SK-N-SH (cell line): ENCODE measurements at regions not wholly inside any gene's neighbourhood (a gene's known extent, or its start where the extent isn't known, plus 50 kb on each side); places are given as distances from the start of the nearest gene placed in this dataset.
A peak's percentile ranks its signal among the peaks of the same experiment; 100 is the strongest.

Experiments
- CTCF ChIA-PET: fragments of 300-600, 350-600 bp; formaldehyde crosslinking; extraction: SDS; loops from one replicate; lab custom pipeline; 2021; lab: Yijun Ruan, JAX
- POLR2A ChIA-PET: fragments of 350-600 bp; sonication (Branson Sonifier 250); formaldehyde crosslinking; extraction: SDS; loops from one replicate; lab custom pipeline; 2020; ENCODE audit warnings: antibody characterized with exemption, inconsistent platforms; lab: Yijun Ruan, JAX
- DNase-seq: peaks from one replicate; pipeline ENCODE4 v3.0.0; 2012
- H2AFZ ChIP-seq: fragments of 200-600 bp; sonication (generic); 2 replicates; pipeline ENCODE4 v1.8.1; 2016; ENCODE audit warnings: antibody characterized with exemption, mild to moderate bottlenecking, low read depth
- H3F3A ChIP-seq: fragments of 200-600 bp; sonication (generic); replicated peaks from 2 replicates; pipeline ENCODE3; 2016; ENCODE audit warnings: antibody characterized with exemption, mild to moderate bottlenecking; ENCODE audit not compliant: insufficient read depth
- H3K27ac ChIP-seq, 2 experiments: fragments of 200-500 bp in 1 of 2; fragments of 200-600 bp in 1 of 2; sonication (Bioruptor generic) in 1 of 2; sonication (generic), shearing (Covaris generic) in 1 of 2; 2 replicates each; pipeline versions ENCODE4 v1.5.1 to v1.6.1; 2014 to 2016; ENCODE audit warnings: low read depth in 2 of 2, inconsistent platforms in 1 of 2, low read length in 1 of 2, mild to moderate bottlenecking in 1 of 2, mixed read lengths in 1 of 2
- H3K27me3 ChIP-seq: fragments of 200-600 bp; sonication (generic), shearing (Covaris generic); 2 replicates; pipeline ENCODE4 v1.6.1; 2016; ENCODE audit warnings: mixed run types; ENCODE audit not compliant: insufficient read depth
- H3K36me3 ChIP-seq, 2 experiments: fragments of 200-500 bp in 1 of 2; fragments of 200-600 bp in 1 of 2; sonication (Bioruptor generic) in 1 of 2; sonication (generic) in 1 of 2; replicated peaks in 1 of 2; 2 replicates each; pipeline versions ENCODE3 to v1.5.1; 2014 to 2016; ENCODE audit warnings: low read length in 1 of 2, mild to moderate bottlenecking in 1 of 2; ENCODE audit not compliant: insufficient read depth in 2 of 2, control insufficient read depth in 1 of 2
- H3K4me1 ChIP-seq, 2 experiments: fragments of 200-500 bp in 1 of 2; fragments of 200-600 bp in 1 of 2; sonication (Bioruptor generic) in 1 of 2; sonication (generic), shearing (Covaris generic) in 1 of 2; 2 replicates each; pipeline versions ENCODE4 v1.5.1 to v1.6.1; 2014 to 2016; ENCODE audit warnings: low read depth in 1 of 2, low read length in 1 of 2, mixed run types in 1 of 2; ENCODE audit not compliant: insufficient read depth in 2 of 2, control insufficient read depth in 1 of 2
- H3K4me2 ChIP-seq: fragments of 200-600 bp; sonication (generic), shearing (Covaris generic); 2 replicates; pipeline ENCODE4 v1.6.1; 2017; ENCODE audit warnings: mixed run types
- H3K4me3 ChIP-seq, 2 experiments: fragments of 200-500 bp in 1 of 2; fragments of 200-600 bp in 1 of 2; sonication (Bioruptor generic) in 1 of 2; sonication (generic), shearing (Covaris generic) in 1 of 2; 2 replicates each; pipeline versions ENCODE4 v1.5.1 to v1.8.1; 2014 to 2016; ENCODE audit warnings: low read depth in 2 of 2, inconsistent platforms in 1 of 2, low read length in 1 of 2, mild to moderate bottlenecking in 1 of 2, mixed read lengths in 1 of 2, moderate library complexity in 1 of 2
- H3K79me2 ChIP-seq: fragments of 200-600 bp; sonication (generic); 2 replicates; pipeline ENCODE4 v1.8.1; 2017; ENCODE audit warnings: mild to moderate bottlenecking; ENCODE audit not compliant: insufficient read depth
- H3K9ac ChIP-seq: fragments of 200-600 bp; sonication (generic); 2 replicates; pipeline ENCODE4 v1.6.1; 2017; ENCODE audit warnings: mixed run types
- H3K9me2 ChIP-seq: fragments of 200-600 bp; sonication (generic); 2 replicates; pipeline ENCODE4 v1.6.1; 2017; ENCODE audit warnings: mixed run types
- H3K9me3 ChIP-seq: fragments of 200-600 bp; sonication (generic); 2 replicates; pipeline ENCODE4 v1.6.1; 2017; ENCODE audit warnings: mixed run types, mild to moderate bottlenecking, moderate library complexity
- H4K20me1 ChIP-seq: fragments of 200-600 bp; sonication (generic); 2 replicates; pipeline ENCODE4 v1.6.1; 2017; ENCODE audit warnings: mild to moderate bottlenecking, mixed run types; ENCODE audit not compliant: insufficient read depth
- FOSL2 ChIP-seq: IDR thresholded peaks from 2 replicates; pipeline ENCODE4 v1.4.0; 2012; ENCODE audit warnings: low read depth, mild to moderate bottlenecking, moderate library complexity, borderline replicate concordance
- GATA2 ChIP-seq: sonication (generic); formaldehyde crosslinking; IDR thresholded peaks from 2 replicates; pipeline ENCODE4 v1.5.0; 2020; ENCODE audit warnings: mild to moderate bottlenecking, missing genetic modification reagents
- MXI1 ChIP-seq: IDR thresholded peaks from 2 replicates; pipeline ENCODE4 v1.6.1; 2012; ENCODE audit warnings: mild to moderate bottlenecking, low read depth, low read length, improper control_type of control experiment
- POLR2AphosphoS5 ChIP-seq: IDR thresholded peaks from 2 replicates; pipeline ENCODE4 v1.6.1; 2012; ENCODE audit warnings: low read depth, low read length
- RXRA ChIP-seq: IDR thresholded peaks from 2 replicates; pipeline ENCODE4 v1.4.0; 2012; ENCODE audit warnings: low read depth, mild to moderate bottlenecking, borderline replicate concordance
- SIN3A ChIP-seq: IDR thresholded peaks from 2 replicates; pipeline ENCODE4 v1.6.1; 2012; ENCODE audit warnings: low read depth, mild to moderate bottlenecking, low read length, moderate library complexity, borderline replicate concordance
- SMC3 ChIP-seq: IDR thresholded peaks from 2 replicates; pipeline ENCODE4 v1.6.1; 2012; ENCODE audit warnings: low read depth, low read length, improper control_type of control experiment
- TEAD4 ChIP-seq: IDR thresholded peaks from 2 replicates; pipeline ENCODE4 v1.4.0; 2012; ENCODE audit warnings: mild to moderate bottlenecking, borderline replicate concordance; ENCODE audit not compliant: insufficient read depth
- WGBS: methylation state at CpG from one replicate; pipeline ENCODE4 v1.1.6; 2017; ENCODE audit warnings: low lambda C conversion rate; 5-methylcytosine and 5-hydroxymethylcytosine counted together
- TF ChIP-seq, protein P1 (sequence below): IDR thresholded peaks from 2 replicates; pipeline ENCODE4 v1.4.0; 2012; ENCODE audit warnings: low read depth, borderline replicate concordance
- TF ChIP-seq, protein P2 (sequence below): IDR thresholded peaks from 2 replicates; pipeline ENCODE4; 2012
- TF ChIP-seq, protein P3 (sequence below): IDR thresholded peaks from 2 replicates; pipeline ENCODE4 v1.4.0; 2012; ENCODE audit warnings: low read depth
- TF ChIP-seq, protein P4 (sequence below): fragments of 150-350 bp; IDR thresholded peaks from 2 replicates; pipeline ENCODE4 v1.6.1; 2017; ENCODE audit warnings: antibody characterized with exemption, low read length, low read depth, borderline replicate concordance
- TF ChIP-seq, protein P5 (sequence below): fragments of 150-350 bp; IDR thresholded peaks from 2 replicates; pipeline ENCODE4 v1.6.1; 2016; ENCODE audit warnings: mild to moderate bottlenecking, low read depth, low read length

DNA sequence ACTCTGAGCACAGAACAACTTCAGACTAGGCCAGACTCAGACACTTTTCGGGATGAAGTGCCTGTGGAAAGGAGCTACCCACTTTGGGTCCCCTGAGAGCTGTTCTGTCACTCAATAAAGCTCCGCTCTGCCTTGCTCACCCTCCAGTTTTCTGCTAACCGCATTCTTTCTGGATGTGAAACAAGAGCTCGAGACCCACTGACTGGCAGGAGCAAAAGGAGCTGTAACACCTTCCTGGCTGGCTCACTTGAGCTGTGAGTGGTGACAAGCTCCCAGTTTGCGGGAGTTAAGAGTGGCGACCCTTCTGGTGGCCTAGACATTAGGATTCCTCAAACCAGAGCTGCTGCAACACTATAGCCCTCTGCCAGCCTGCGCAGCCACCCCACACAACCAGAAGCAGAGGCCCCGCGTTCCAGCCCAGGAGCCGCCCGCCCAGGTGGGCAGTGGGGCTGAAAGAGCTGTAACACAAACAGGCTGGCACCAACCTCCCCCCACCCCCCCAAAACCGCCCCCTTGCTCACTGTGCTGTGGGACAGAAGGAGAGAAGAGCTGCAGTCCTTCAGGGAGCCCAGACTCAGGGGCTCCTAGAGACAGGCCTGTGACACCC lies 1178.1 kb upstream of the GBE1 start:
- H3K36me3 ChIP-seq: no peaks in the 10 kb centered on the region
- no peak for DNase-seq
- CTCF ChIA-PET: no interaction called here
- WGBS: 13% methylated on average over 6 of the region's 12 CpGs
- TF ChIP-seq, protein P1, sequence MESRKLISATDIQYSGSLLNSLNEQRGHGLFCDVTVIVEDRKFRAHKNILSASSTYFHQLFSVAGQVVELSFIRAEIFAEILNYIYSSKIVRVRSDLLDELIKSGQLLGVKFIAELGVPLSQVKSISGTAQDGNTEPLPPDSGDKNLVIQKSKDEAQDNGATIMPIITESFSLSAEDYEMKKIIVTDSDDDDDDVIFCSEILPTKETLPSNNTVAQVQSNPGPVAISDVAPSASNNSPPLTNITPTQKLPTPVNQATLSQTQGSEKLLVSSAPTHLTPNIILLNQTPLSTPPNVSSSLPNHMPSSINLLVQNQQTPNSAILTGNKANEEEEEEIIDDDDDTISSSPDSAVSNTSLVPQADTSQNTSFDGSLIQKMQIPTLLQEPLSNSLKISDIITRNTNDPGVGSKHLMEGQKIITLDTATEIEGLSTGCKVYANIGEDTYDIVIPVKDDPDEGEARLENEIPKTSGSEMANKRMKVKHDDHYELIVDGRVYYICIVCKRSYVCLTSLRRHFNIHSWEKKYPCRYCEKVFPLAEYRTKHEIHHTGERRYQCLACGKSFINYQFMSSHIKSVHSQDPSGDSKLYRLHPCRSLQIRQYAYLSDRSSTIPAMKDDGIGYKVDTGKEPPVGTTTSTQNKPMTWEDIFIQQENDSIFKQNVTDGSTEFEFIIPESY: no peak
- TF ChIP-seq, protein P2, sequence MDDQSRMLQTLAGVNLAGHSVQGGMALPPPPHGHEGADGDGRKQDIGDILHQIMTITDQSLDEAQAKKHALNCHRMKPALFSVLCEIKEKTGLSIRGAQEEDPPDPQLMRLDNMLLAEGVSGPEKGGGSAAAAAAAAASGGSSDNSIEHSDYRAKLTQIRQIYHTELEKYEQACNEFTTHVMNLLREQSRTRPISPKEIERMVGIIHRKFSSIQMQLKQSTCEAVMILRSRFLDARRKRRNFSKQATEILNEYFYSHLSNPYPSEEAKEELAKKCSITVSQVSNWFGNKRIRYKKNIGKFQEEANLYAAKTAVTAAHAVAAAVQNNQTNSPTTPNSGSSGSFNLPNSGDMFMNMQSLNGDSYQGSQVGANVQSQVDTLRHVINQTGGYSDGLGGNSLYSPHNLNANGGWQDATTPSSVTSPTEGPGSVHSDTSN: no peak
- TF ChIP-seq TEAD4: no peak
- H3K4me2 ChIP-seq: no peak overlapping the region
- no peaks in the 10 kb centered on the region for H3K9me2 ChIP-seq
- POLR2A ChIA-PET: no interaction called here
- H3K4me3 ChIP-seq: no peak overlapping the region
- H4K20me1 ChIP-seq: no peaks in the 10 kb centered on the region
- H3K27ac ChIP-seq: no peak overlapping the region
- H2AFZ ChIP-seq: no peak overlapping the region
- no peaks in the 10 kb centered on the region for H3F3A ChIP-seq
- no peaks in the 10 kb centered on the region for H3K79me2 ChIP-seq
- H3K9me3 ChIP-seq: no peaks in the 10 kb centered on the region; the same call in 1 of the 2 replicates
- H3K9ac ChIP-seq: no peak overlapping the region
- H3K27me3 ChIP-seq: no peaks in the 10 kb centered on the region; the same call in 1 of the 2 replicates
- H3K4me1 ChIP-seq: no peaks in the 10 kb centered on the region

DNA sequence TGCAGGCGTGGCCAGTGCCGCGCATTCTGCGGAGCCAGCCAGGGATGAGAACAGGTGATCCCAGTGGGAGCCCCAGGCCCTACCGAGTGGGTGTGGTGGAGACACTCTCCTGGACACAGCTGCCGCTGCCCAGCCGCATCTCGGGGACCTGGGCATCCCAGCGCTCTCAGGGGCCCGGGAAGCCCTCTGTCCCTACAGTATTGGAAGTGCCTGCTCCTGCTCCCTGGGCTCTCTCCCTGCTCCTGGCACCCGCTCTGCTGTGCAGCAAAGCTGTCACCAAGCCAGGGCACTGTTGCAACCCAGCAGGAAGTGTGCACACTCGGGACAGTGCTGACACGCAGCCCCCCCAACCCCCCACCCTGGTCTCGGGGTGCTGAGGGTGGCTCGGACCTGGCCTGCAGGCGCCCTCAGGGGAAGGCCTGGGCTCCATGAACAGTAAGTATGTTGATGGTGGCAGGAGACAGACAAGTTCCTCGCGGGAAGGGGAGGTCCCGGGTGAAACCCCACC lies 1177.4 kb upstream of the GBE1 start:
- Histone ChIP-seq H2AFZ (no peak overlapping the region), H3K79me2 (no peaks in the 10 kb centered on the region), H3K4me1 (no peaks in the 10 kb centered on the region), H3K4me3 (no peak overlapping the region), H3K9me3 (no peaks in the 10 kb centered on the region; the same call in 1 of the 2 replicates), H4K20me1 (no peaks in the 10 kb centered on the region), H3K9me2 (no peaks in the 10 kb centered on the region), H3K4me2 (no peak overlapping the region), H3K27me3 (no peaks in the 10 kb centered on the region; the same call in 1 of the 2 replicates), H3K36me3 (no peaks in the 10 kb centered on the region), H3K27ac (no peak overlapping the region), H3F3A (no peaks in the 10 kb centered on the region), H3K9ac (no peak overlapping the region)
- WGBS: 20% methylated on average over 9 of the region's 19 CpGs
- TF ChIP-seq RXRA (no peak), SIN3A (no peak), GATA2 (CRISPR knock-in tag) (no peak), POLR2AphosphoS5 (no peak), MXI1 (no peak), SMC3 (no peak), FOSL2 (no peak), TEAD4 (no peak)
- TF ChIP-seq, protein P3, sequence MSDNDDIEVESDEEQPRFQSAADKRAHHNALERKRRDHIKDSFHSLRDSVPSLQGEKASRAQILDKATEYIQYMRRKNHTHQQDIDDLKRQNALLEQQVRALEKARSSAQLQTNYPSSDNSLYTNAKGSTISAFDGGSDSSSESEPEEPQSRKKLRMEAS: no peak
- TF ChIP-seq, protein P4, sequence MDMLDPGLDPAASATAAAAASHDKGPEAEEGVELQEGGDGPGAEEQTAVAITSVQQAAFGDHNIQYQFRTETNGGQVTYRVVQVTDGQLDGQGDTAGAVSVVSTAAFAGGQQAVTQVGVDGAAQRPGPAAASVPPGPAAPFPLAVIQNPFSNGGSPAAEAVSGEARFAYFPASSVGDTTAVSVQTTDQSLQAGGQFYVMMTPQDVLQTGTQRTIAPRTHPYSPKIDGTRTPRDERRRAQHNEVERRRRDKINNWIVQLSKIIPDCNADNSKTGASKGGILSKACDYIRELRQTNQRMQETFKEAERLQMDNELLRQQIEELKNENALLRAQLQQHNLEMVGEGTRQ: no peak
- TF ChIP-seq, protein P5, sequence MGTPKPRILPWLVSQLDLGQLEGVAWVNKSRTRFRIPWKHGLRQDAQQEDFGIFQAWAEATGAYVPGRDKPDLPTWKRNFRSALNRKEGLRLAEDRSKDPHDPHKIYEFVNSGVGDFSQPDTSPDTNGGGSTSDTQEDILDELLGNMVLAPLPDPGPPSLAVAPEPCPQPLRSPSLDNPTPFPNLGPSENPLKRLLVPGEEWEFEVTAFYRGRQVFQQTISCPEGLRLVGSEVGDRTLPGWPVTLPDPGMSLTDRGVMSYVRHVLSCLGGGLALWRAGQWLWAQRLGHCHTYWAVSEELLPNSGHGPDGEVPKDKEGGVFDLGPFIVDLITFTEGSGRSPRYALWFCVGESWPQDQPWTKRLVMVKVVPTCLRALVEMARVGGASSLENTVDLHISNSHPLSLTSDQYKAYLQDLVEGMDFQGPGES: no peak
- CTCF ChIA-PET: no interaction called here
- POLR2A ChIA-PET: no interaction called here
- peak; percentile 10 for DNase-seq
